H9 (cell line): ENCODE measurements at regions not wholly inside any gene's neighbourhood (a gene's known extent, or its start where the extent isn't known, plus 50 kb on each side); places are given as distances from the start of the nearest gene placed in this dataset.

ENCODE experiments used
- DNase-seq: peaks from one replicate; pipeline ENCODE4 v3.0.0-alpha.2; 2017
- H2AFZ ChIP-seq: one replicate; pipeline ENCODE4 v1.6.1; 2013; ENCODE audit warnings: mild to moderate bottlenecking, low read length, control low read depth, moderate library complexity
- H2AK5ac ChIP-seq: 2 replicates; pipeline ENCODE4 v1.6.1; 2013; ENCODE audit warnings: low read length, control low read depth, mixed read lengths; ENCODE audit not compliant: insufficient read length
- H2BK120ac ChIP-seq: one replicate; pipeline ENCODE4 v1.6.1; 2013; ENCODE audit warnings: low read depth, mild to moderate bottlenecking, low read length, control low read depth, inconsistent platforms; ENCODE audit not compliant: poor library complexity, severe bottlenecking
- H2BK12ac ChIP-seq: 2 replicates; pipeline ENCODE4 v1.6.1; 2013; ENCODE audit warnings: low read length, control low read depth, mixed read lengths, low read depth; ENCODE audit not compliant: insufficient read length
- H2BK15ac ChIP-seq: 2 replicates; pipeline ENCODE4 v1.6.1; 2013; ENCODE audit warnings: low read depth, low read length, control low read depth
- H2BK20ac ChIP-seq: one replicate; pipeline ENCODE4 v1.6.1; 2013; ENCODE audit warnings: low read depth, mild to moderate bottlenecking, low read length, control low read depth, inconsistent platforms; ENCODE audit not compliant: poor library complexity, severe bottlenecking
- H2BK5ac ChIP-seq: 2 replicates; pipeline ENCODE4 v1.6.1; 2013; ENCODE audit warnings: low read length, control low read depth, mixed read lengths; ENCODE audit not compliant: insufficient read length
- H3K14ac ChIP-seq: 2 replicates; pipeline ENCODE4 v1.6.1; 2013; ENCODE audit warnings: low read length, control low read depth; ENCODE audit not compliant: insufficient read depth
- H3K18ac ChIP-seq: 2 replicates; pipeline ENCODE4 v1.6.1; 2013; ENCODE audit warnings: low read depth, mild to moderate bottlenecking, mixed read lengths, low read length, control low read depth; ENCODE audit not compliant: insufficient read length
- H3K23ac ChIP-seq: 2 replicates; pipeline ENCODE4 v1.6.1; 2013; ENCODE audit warnings: low read length, control low read depth, mixed read lengths, low read depth; ENCODE audit not compliant: insufficient read length
- H3K23me2 ChIP-seq: 2 replicates; pipeline ENCODE4 v1.6.1; 2013; ENCODE audit warnings: low read depth, mild to moderate bottlenecking, mixed read lengths, low read length, control low read depth; ENCODE audit not compliant: insufficient read length, poor library complexity, severe bottlenecking
- H3K27ac ChIP-seq: 2 replicates; pipeline ENCODE4 v1.5.1; 2013; ENCODE audit warnings: low read length, control low read depth, mixed read lengths, low read depth; ENCODE audit not compliant: insufficient read length
- H3K27me3 ChIP-seq: 2 replicates; pipeline ENCODE4 v1.6.1; 2013; ENCODE audit warnings: low read length, control low read depth, inconsistent platforms; ENCODE audit not compliant: insufficient read depth
- H3K4ac ChIP-seq: 2 replicates; pipeline ENCODE4 v1.6.1; 2013; ENCODE audit warnings: low read depth, mild to moderate bottlenecking, control low read depth, inconsistent platforms, low read length, moderate library complexity
- H3K4me1 ChIP-seq: 2 replicates; pipeline ENCODE4 v1.6.1; 2013; ENCODE audit warnings: low read length, control low read depth, inconsistent platforms; ENCODE audit not compliant: insufficient read depth
- H3K4me2 ChIP-seq: 2 replicates; pipeline ENCODE4 v1.6.1; 2013; ENCODE audit warnings: low read length, control low read depth, mixed read lengths; ENCODE audit not compliant: insufficient read length, insufficient read depth
- H3K56ac ChIP-seq: 2 replicates; pipeline ENCODE4 v1.6.1; 2013; ENCODE audit warnings: low read depth, mild to moderate bottlenecking, mixed read lengths, low read length, control low read depth; ENCODE audit not compliant: insufficient read length
- H3K79me1 ChIP-seq: 2 replicates; pipeline ENCODE4 v1.6.1; 2013; ENCODE audit warnings: low read depth, mild to moderate bottlenecking, moderate library complexity, low read length, control low read depth, inconsistent platforms; ENCODE audit not compliant: insufficient read depth, poor library complexity, severe bottlenecking
- H3K79me2 ChIP-seq: 2 replicates; pipeline ENCODE4 v1.6.1; 2013; ENCODE audit warnings: low read length, control low read depth, inconsistent platforms; ENCODE audit not compliant: insufficient read depth
- H3K9ac ChIP-seq: 2 replicates; pipeline ENCODE4 v1.6.1; 2013; ENCODE audit warnings: low read length, control low read depth, mixed read lengths; ENCODE audit not compliant: insufficient read length; ENCODE audit errors: extremely low read depth
- H3K9me3 ChIP-seq: one replicate; pipeline ENCODE4 v1.6.1; 2013; ENCODE audit warnings: low read depth, low read length, inconsistent platforms; ENCODE audit not compliant: control insufficient read depth
- H3T11ph ChIP-seq: one replicate; pipeline ENCODE4 v1.6.1; 2013; ENCODE audit warnings: mild to moderate bottlenecking, low read length, control low read depth, inconsistent platforms
- H4K20me1 ChIP-seq: one replicate; pipeline ENCODE4 v1.6.1; 2013; ENCODE audit not compliant: control insufficient read depth, insufficient read length, insufficient read depth
- H4K5ac ChIP-seq: 2 replicates; pipeline ENCODE4 v1.6.1; 2013; ENCODE audit warnings: low read depth, mild to moderate bottlenecking, mixed read lengths, low read length, control low read depth; ENCODE audit not compliant: insufficient read length
- H4K8ac ChIP-seq: replicated peaks from 2 replicates; pipeline ENCODE4 v1.6.1; 2013; ENCODE audit warnings: low read length, control low read depth, mixed read lengths, low read depth; ENCODE audit not compliant: insufficient read length
- H4K91ac ChIP-seq: 2 replicates; pipeline ENCODE4 v1.6.1; 2013; ENCODE audit warnings: low read depth, mild to moderate bottlenecking, moderate library complexity, mixed read lengths, low read length, control low read depth; ENCODE audit not compliant: insufficient read length
- H3K27ac Mint-ChIP-seq, 3 experiments: 2 replicates in 2 of 3; 3 replicates in 1 of 3; pipeline ENCODE4 v1.8.0; 2020 to 2021; ENCODE audit warnings: mixed read lengths in 3 of 3, mild to moderate bottlenecking in 1 of 3, moderate library complexity in 1 of 3
- H3K27me3 Mint-ChIP-seq: 2 replicates; pipeline ENCODE4 v1.8.0; 2021; ENCODE audit warnings: low read depth, mild to moderate bottlenecking, moderate library complexity, mixed read lengths
- H3K36me3 Mint-ChIP-seq, 3 experiments: 2 replicates in 2 of 3; 3 replicates in 1 of 3; pipeline ENCODE4 v1.8.0; 2020 to 2021; ENCODE audit warnings: low read depth in 3 of 3, mixed read lengths in 3 of 3; ENCODE audit not compliant: insufficient read depth in 1 of 3
- H3K4me1 Mint-ChIP-seq, 2 experiments: 2 replicates each; pipeline ENCODE4 v1.8.0; 2020; ENCODE audit warnings: mixed read lengths in 2 of 2
- H3K4me3 Mint-ChIP-seq, 2 experiments: 2 replicates in 1 of 2; 3 replicates in 1 of 2; pipeline ENCODE4 v1.8.0; 2020 to 2021; ENCODE audit warnings: mild to moderate bottlenecking in 2 of 2, mixed read lengths in 2 of 2, moderate library complexity in 1 of 2
- H3K9me3 Mint-ChIP-seq, 2 experiments: 2 replicates in 1 of 2; 3 replicates in 1 of 2; pipeline ENCODE4 v1.8.0; 2020; ENCODE audit warnings: mild to moderate bottlenecking in 2 of 2, mixed read lengths in 2 of 2, moderate library complexity in 1 of 2
- WGBS: extraction: QIAGEN DNeasy Blood & Tissue Kit; methylation state at CpG from one replicate; pipeline ENCODE4 v1.1.7; 2013; ENCODE audit warnings: missing lambda C conversion rate, low lambda C conversion rate, mixed read lengths; ENCODE audit not compliant: insufficient read length; ENCODE audit errors: extremely low coverage; 5-methylcytosine and 5-hydroxymethylcytosine counted together
- TF ChIP-seq, protein P1 (sequence below): fragments of 200-600 bp; sonication (generic); conservative IDR thresholded peaks from 3 replicates; pipeline ENCODE4 v1.8.0; 2021; ENCODE audit warnings: antibody characterized with exemption, mild to moderate bottlenecking

DNA sequence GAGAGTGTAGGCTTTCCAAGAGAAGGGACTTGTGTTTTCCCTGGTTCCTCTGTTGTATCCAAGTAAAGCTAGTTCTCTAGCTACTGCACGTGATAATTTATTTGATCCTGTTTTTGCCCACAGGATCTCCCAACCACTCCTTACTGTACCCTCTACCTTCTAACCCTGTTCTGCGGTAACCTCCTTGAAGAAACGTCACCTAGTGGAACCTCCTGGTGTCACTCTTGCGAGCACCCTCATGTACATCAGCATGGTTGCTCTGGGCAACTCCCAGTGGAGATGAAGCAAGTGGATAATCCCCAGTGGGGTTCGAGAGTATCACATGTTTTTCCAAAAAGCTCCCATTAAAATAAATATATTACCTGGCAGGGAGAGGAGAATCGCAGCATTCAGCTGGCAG, 108.9 kb upstream of the CLMP start:
- no peak overlapping the region for H2BK12ac ChIP-seq
- no peak overlapping the region for H3K4me3 Mint-ChIP-seq
- no peak overlapping the region for H4K8ac ChIP-seq
- no peak overlapping the region for H3K56ac ChIP-seq
- H3T11ph ChIP-seq = no peak overlapping the region
- H4K5ac ChIP-seq = no peak overlapping the region
- H3K79me2 ChIP-seq = no peaks in the 10 kb centered on the region
- no peak overlapping the region for H4K91ac ChIP-seq
- H3K79me1 ChIP-seq = no peaks in the 10 kb centered on the region
- H2BK120ac ChIP-seq = no peak overlapping the region
- H3K36me3 Mint-ChIP-seq = no peaks in the 10 kb centered on the region
- peaks cover 54% of the 10 kb centered on the region for H3K27me3 Mint-ChIP-seq
- H2BK20ac ChIP-seq = no peak overlapping the region
- peaks cover 7% of the 10 kb centered on the region; the same call in 1 of the 2 replicates for H3K27me3 ChIP-seq
- TF ChIP-seq, protein P1, sequence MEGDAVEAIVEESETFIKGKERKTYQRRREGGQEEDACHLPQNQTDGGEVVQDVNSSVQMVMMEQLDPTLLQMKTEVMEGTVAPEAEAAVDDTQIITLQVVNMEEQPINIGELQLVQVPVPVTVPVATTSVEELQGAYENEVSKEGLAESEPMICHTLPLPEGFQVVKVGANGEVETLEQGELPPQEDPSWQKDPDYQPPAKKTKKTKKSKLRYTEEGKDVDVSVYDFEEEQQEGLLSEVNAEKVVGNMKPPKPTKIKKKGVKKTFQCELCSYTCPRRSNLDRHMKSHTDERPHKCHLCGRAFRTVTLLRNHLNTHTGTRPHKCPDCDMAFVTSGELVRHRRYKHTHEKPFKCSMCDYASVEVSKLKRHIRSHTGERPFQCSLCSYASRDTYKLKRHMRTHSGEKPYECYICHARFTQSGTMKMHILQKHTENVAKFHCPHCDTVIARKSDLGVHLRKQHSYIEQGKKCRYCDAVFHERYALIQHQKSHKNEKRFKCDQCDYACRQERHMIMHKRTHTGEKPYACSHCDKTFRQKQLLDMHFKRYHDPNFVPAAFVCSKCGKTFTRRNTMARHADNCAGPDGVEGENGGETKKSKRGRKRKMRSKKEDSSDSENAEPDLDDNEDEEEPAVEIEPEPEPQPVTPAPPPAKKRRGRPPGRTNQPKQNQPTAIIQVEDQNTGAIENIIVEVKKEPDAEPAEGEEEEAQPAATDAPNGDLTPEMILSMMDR = no peak
- DNase-seq = no peak
- no peak overlapping the region for H3K27ac Mint-ChIP-seq
- H2BK15ac ChIP-seq = no peak overlapping the region
- peaks cover 40 to 46% of the 10 kb centered on the region in 2 experiments for H3K4me1 Mint-ChIP-seq
- H3K4me1 ChIP-seq = peaks cover 1% of the 10 kb centered on the region; the same call in 1 of the 2 replicates
- no peaks in the 10 kb centered on the region for H4K20me1 ChIP-seq
- H3K27ac ChIP-seq = no peak overlapping the region
- H2AFZ ChIP-seq = no peak overlapping the region
- WGBS = no CpG with 5 or more reads among the region's 6 CpGs
- no peaks in the 10 kb centered on the region for H3K9me3 Mint-ChIP-seq
- H3K23me2 ChIP-seq = peaks cover 6% of the 10 kb centered on the region
- no peak overlapping the region for H3K14ac ChIP-seq
- no peak overlapping the region for H2BK5ac ChIP-seq
- no peak overlapping the region for H3K18ac ChIP-seq
- no peak overlapping the region for H2AK5ac ChIP-seq
- H3K23ac ChIP-seq = no peak overlapping the region
- no peak overlapping the region for H3K9ac ChIP-seq
- H3K4ac ChIP-seq = no peak overlapping the region
- no peaks in the 10 kb centered on the region for H3K9me3 ChIP-seq
- H3K4me2 ChIP-seq = no peak overlapping the region
